Keratinocyte (primary cell): ENCODE measurements at regions not wholly inside any gene's neighbourhood (a gene's known extent, or its start where the extent isn't known, plus 50 kb on each side); places are given as distances from the start of the nearest gene placed in this dataset.

Experiments used
- DNase-seq: peaks from one replicate; pipeline ENCODE4 v3.0.0-alpha.2; 2011; ENCODE audit warnings: low read depth, missing footprints, low spot score
- FAIRE-seq: peaks from 2 replicates; lab custom pipeline; 2011; peaks lifted over from hg19 to GRCh38; lab: Jason Lieb, UNC
- H2AFZ ChIP-seq: 2 replicates; pipeline ENCODE4 v1.6.0; 2012; ENCODE audit warnings: low read length, control low read depth, inconsistent platforms; ENCODE audit not compliant: control insufficient read depth
- H3K27ac ChIP-seq: 2 replicates; pipeline ENCODE4 v1.5.1; 2011; ENCODE audit warnings: low read length; ENCODE audit not compliant: control insufficient read depth, insufficient read depth
- H3K27me3 ChIP-seq: 3 replicates; pipeline ENCODE4 v1.6.0; 2011; ENCODE audit warnings: low read length; ENCODE audit not compliant: control insufficient read depth, insufficient read depth; ENCODE audit errors: extremely low read depth
- H3K36me3 ChIP-seq, 2 experiments: 2 replicates in 1 of 2; 3 replicates in 1 of 2; pipeline ENCODE4 v1.5.1; 2011; ENCODE audit warnings: low read length in 2 of 2, mild to moderate bottlenecking in 1 of 2; ENCODE audit not compliant: control insufficient read depth in 2 of 2, insufficient read depth in 2 of 2; ENCODE audit errors: extremely low read depth in 1 of 2
- H3K4me1 ChIP-seq: 3 replicates; pipeline ENCODE4 v1.5.1; 2011; ENCODE audit warnings: low read length; ENCODE audit not compliant: control insufficient read depth, insufficient read depth; ENCODE audit errors: extremely low read depth
- H3K4me2 ChIP-seq: 3 replicates; pipeline ENCODE4 v1.6.0; 2011; ENCODE audit warnings: low read depth, low read length; ENCODE audit not compliant: control insufficient read depth, insufficient read depth; ENCODE audit errors: extremely low read depth
- H3K4me3 ChIP-seq, 3 experiments: fragments of 200-600 bp in 1 of 3; sonication (generic) in 1 of 3; 2 replicates in 2 of 3; 3 replicates in 1 of 3; pipeline ENCODE4 v1.5.1; 2011 to 2016; ENCODE audit warnings: low read length in 3 of 3, mild to moderate bottlenecking in 3 of 3, control low read depth in 2 of 3, inconsistent platforms in 1 of 3, low read depth in 1 of 3, mixed read lengths in 1 of 3, mixed run types in 1 of 3, moderate library complexity in 1 of 3; ENCODE audit not compliant: control insufficient read depth in 2 of 3, insufficient read depth in 2 of 3; ENCODE audit errors: extremely low read depth in 1 of 3
- H3K79me2 ChIP-seq: 2 replicates; pipeline ENCODE4 v1.6.0; 2012; ENCODE audit warnings: low read length; ENCODE audit not compliant: control insufficient read depth, insufficient read depth
- H3K9ac ChIP-seq: 3 replicates; pipeline ENCODE4 v1.6.0; 2011; ENCODE audit warnings: low read length; ENCODE audit not compliant: control insufficient read depth, insufficient read depth; ENCODE audit errors: extremely low read depth
- H3K9me1 ChIP-seq: 3 replicates; pipeline ENCODE4 v1.6.0; 2011; ENCODE audit warnings: low read length; ENCODE audit not compliant: control insufficient read depth, insufficient read depth; ENCODE audit errors: extremely low read depth
- H3K9me3 ChIP-seq: 2 replicates; pipeline ENCODE4 v1.5.1; 2012; ENCODE audit warnings: low read depth, low read length; ENCODE audit not compliant: control insufficient read depth
- H4K20me1 ChIP-seq: 3 replicates; pipeline ENCODE4 v1.6.0; 2011; ENCODE audit warnings: low read length; ENCODE audit not compliant: control insufficient read depth, insufficient read depth; ENCODE audit errors: extremely low read depth
- CTCF ChIP-seq, 3 experiments: IDR thresholded peaks in 1 of 3; conservative IDR thresholded peaks in 1 of 3; optimal IDR thresholded peaks in 1 of 3; 2 replicates in 2 of 3; 3 replicates in 1 of 3; pipeline versions ENCODE3 to v1.5.1; 2011; ENCODE audit warnings: low read length in 3 of 3, mild to moderate bottlenecking in 3 of 3, moderate library complexity in 2 of 3, control low read depth in 1 of 3, inconsistent platforms in 1 of 3; ENCODE audit not compliant: insufficient read depth in 2 of 3; ENCODE audit errors: extremely low read depth in 1 of 3
- EZH2 ChIP-seq: IDR thresholded peaks from one replicate; pipeline ENCODE4 v1.6.1; 2012; ENCODE audit warnings: inconsistent platforms, mild to moderate bottlenecking, low read length, moderate library complexity
- dilution Hi-C: fragments of 300-500 bp; cut with MboI; formaldehyde crosslinking; loops from one replicate; pipeline ENCODE4 v1.7.0; 2020; ENCODE audit warnings: low sequenced_read_pairs; ENCODE audit not compliant: extremely low pct_ligation_motif_present

- TF ChIP-seq CTCF (optimal IDR thresholded peaks at IDR 0.05 in 1 of 3, IDR thresholded peaks at IDR 0.05 in 1 of 3, conservative IDR thresholded peaks at IDR 0.05 in 1 of 3; ENCODE audit: extremely low read depth in 1 of 3, insufficient read depth in 2 of 3, low read length in 3 of 3) (no peak), EZH2 (no peak)
- dilution Hi-C loops = no loop called here
- H3K79me2 ChIP-seq = no peaks in the 10 kb centered on the region
- FAIRE-seq (peak; percentile 70), DNase-seq (peak; percentile 11)
- H3K4me2 ChIP-seq = peak overlapping the region; percentile 69
- no peaks in the 10 kb centered on the region for H3K27me3 ChIP-seq
- H3K9me3 ChIP-seq = no peaks in the 10 kb centered on the region
- H3K4me1 ChIP-seq = peaks cover 17% of the 10 kb centered on the region
- H4K20me1 ChIP-seq = no peaks in the 10 kb centered on the region
- peak overlapping the region; percentile 56 for H2AFZ ChIP-seq
- no peak overlapping the region for H3K9ac ChIP-seq
- peak overlapping the region in 1 of 3 experiments; percentile 2 for H3K4me3 ChIP-seq
- peak overlapping the region; percentile 39 for H3K27ac ChIP-seq
- H3K9me1 ChIP-seq = no peaks in the 10 kb centered on the region
- H3K36me3 ChIP-seq = no peaks in the 10 kb centered on the region
Observed at GRCh38 chr10:120204877-120205276, 252.2 kb upstream of the PLPP4 start.

- peak; percentile 40 for DNase-seq
- dilution Hi-C loops = no loop called here
Observed at GRCh38 chr10:120205368-120206018, 251.5 kb upstream of the PLPP4 start.

More at GRCh38 chr10:120205368-120206018, 251.5 kb upstream of the PLPP4 start:
- Histone ChIP-seq H3K4me3 (peak overlapping the region in 1 of 3 experiments; percentile 2), H3K36me3 (no peaks in the 10 kb centered on the region), H3K9ac (no peak overlapping the region), H3K4me1 (peaks cover 17% of the 10 kb centered on the region), H3K9me3 (no peaks in the 10 kb centered on the region), H3K27ac (peak overlapping the region; percentile 39), H2AFZ (peak overlapping the region; percentile 5), H3K4me2 (peak overlapping the region; percentile 69), H3K27me3 (no peaks in the 10 kb centered on the region), H3K79me2 (no peaks in the 10 kb centered on the region), H4K20me1 (no peaks in the 10 kb centered on the region), H3K9me1 (no peaks in the 10 kb centered on the region)
- FAIRE-seq = peak; percentile 95
- TF ChIP-seq EZH2 (no peak), CTCF (optimal IDR thresholded peaks at IDR 0.05 in 1 of 3, IDR thresholded peaks at IDR 0.05 in 1 of 3, conservative IDR thresholded peaks at IDR 0.05 in 1 of 3; ENCODE audit: extremely low read depth in 1 of 3, insufficient read depth in 2 of 3, low read length in 3 of 3) (no peak)
